ENCODE measurements at regions not wholly inside any gene's neighbourhood (a gene's known extent, or its start where the extent isn't known, plus 50 kb on each side); places are given as distances from the start of the nearest gene placed in this dataset.

DNA sequence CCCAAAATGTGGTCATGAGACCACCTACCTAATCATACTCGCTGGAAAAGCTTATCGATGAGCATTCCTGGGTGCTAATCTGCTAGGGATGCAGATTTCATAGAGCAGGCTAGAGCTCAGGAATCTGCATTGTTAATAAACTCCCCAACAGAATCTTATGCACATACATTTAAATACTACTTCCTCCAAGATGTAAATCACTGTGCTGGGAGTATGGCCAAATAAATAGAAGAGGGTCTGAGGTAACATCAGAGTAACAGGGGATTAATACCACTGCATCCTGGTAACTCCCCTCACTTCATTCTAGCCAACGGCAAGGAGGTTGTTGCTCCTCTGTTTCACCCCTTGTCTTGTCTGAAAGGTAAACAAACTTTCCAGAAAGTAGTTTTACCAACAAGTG lies 118.3 kb upstream of the SEMA6D start:
- Histone ChIP-seq H3K9me3 (replicated peaks; ENCODE audit: control insufficient read depth, low read depth, low read length) (peaks cover 2% of the 10 kb centered on the region), H3K36me3 (ENCODE audit: control insufficient read depth, insufficient read depth, low read length) (no peaks in the 10 kb centered on the region), H3K4me1 (ENCODE audit: control insufficient read depth, insufficient read depth, low read length) (no peaks in the 10 kb centered on the region), H3K4me3 (ENCODE audit: low read length) (no peak overlapping the region), H3K27me3 (ENCODE audit: control insufficient read depth, insufficient read depth, low read length) (no peaks in the 10 kb centered on the region), H3K27ac (ENCODE audit: low read length) (no peak overlapping the region)
- DNase-seq: no peak
- WGBS (ENCODE audit: insufficient coverage): 20% methylated on average over 1 of the region's 3 CpGs

- H3K4me1 ChIP-seq (ENCODE audit: control insufficient read depth, insufficient read depth, low read length): no peaks in the 10 kb centered on the region
- H3K36me3 ChIP-seq (ENCODE audit: control insufficient read depth, insufficient read depth, low read length): no peaks in the 10 kb centered on the region
- no peak for DNase-seq
- peaks cover 2% of the 10 kb centered on the region for H3K9me3 ChIP-seq (replicated peaks; ENCODE audit: control insufficient read depth, low read depth, low read length)
- H3K4me3 ChIP-seq (ENCODE audit: low read length): no peak overlapping the region
- H3K27me3 ChIP-seq (ENCODE audit: control insufficient read depth, insufficient read depth, low read length): no peaks in the 10 kb centered on the region
- H3K27ac ChIP-seq (ENCODE audit: low read length): no peak overlapping the region
- no CpG with 5 or more reads among the region's 2 CpGs for WGBS (ENCODE audit: insufficient coverage)
Observed at GRCh38 chr15:47599806-47600205, 117.5 kb upstream of the SEMA6D start.

GRCh38 chr15:47602121-47602520 lies 115.2 kb upstream of the SEMA6D start:
- WGBS (ENCODE audit: insufficient coverage): no CpG with 5 or more reads among the region's 1 CpG
- H3K27ac ChIP-seq (ENCODE audit: low read length): no peak overlapping the region
- no peaks in the 10 kb centered on the region for H3K36me3 ChIP-seq (ENCODE audit: control insufficient read depth, insufficient read depth, low read length)
- DNase-seq: no peak
- H3K27me3 ChIP-seq (ENCODE audit: control insufficient read depth, insufficient read depth, low read length): no peaks in the 10 kb centered on the region
- H3K4me3 ChIP-seq (ENCODE audit: low read length): no peak overlapping the region
- no peaks in the 10 kb centered on the region for H3K4me1 ChIP-seq (ENCODE audit: control insufficient read depth, insufficient read depth, low read length)
- H3K9me3 ChIP-seq (replicated peaks; ENCODE audit: control insufficient read depth, low read depth, low read length): no peaks in the 10 kb centered on the region

DNA sequence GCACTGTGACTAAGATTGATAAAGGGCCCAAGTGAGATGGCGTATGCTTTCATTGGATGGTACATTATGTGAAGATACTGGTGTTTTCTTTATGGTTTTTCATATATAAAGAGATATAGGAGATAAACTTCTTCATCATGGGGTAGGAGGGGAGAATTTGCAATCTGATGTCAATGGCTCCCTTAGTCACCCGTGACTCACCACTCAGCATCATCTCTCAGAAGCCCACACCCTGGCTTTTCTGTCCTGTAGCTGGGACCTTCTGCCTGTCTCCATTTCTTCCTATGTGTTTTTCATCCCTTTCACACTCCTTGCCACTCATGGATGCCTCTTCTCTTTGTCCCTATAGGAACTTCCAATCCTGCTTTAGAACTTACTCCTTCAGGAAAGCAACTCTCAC lies 114.3 kb upstream of the SEMA6D start:
- WGBS (ENCODE audit: insufficient coverage): 100% methylated on average over 1 of the region's 2 CpGs
- no peak for DNase-seq
- Histone ChIP-seq H3K27ac (ENCODE audit: low read length) (no peak overlapping the region), H3K9me3 (replicated peaks; ENCODE audit: control insufficient read depth, low read depth, low read length) (no peaks in the 10 kb centered on the region), H3K27me3 (ENCODE audit: control insufficient read depth, insufficient read depth, low read length) (no peaks in the 10 kb centered on the region), H3K36me3 (ENCODE audit: control insufficient read depth, insufficient read depth, low read length) (no peaks in the 10 kb centered on the region), H3K4me1 (ENCODE audit: control insufficient read depth, insufficient read depth, low read length) (no peaks in the 10 kb centered on the region), H3K4me3 (ENCODE audit: low read length) (no peak overlapping the region)

- H3K27me3 ChIP-seq (ENCODE audit: control insufficient read depth, insufficient read depth, low read length): no peaks in the 10 kb centered on the region
- no peaks in the 10 kb centered on the region for H3K36me3 ChIP-seq (ENCODE audit: control insufficient read depth, insufficient read depth, low read length)
- no peaks in the 10 kb centered on the region for H3K9me3 ChIP-seq (replicated peaks; ENCODE audit: control insufficient read depth, low read depth, low read length)
- H3K27ac ChIP-seq (ENCODE audit: low read length): no peak overlapping the region
- no peak overlapping the region for H3K4me3 ChIP-seq (ENCODE audit: low read length)
- peak; percentile 25 for DNase-seq
- H3K4me1 ChIP-seq (ENCODE audit: control insufficient read depth, insufficient read depth, low read length): no peaks in the 10 kb centered on the region
Observed at GRCh38 chr15:47607695-47608094, 109.6 kb upstream of the SEMA6D start.

- Histone ChIP-seq H3K9me3 (replicated peaks; ENCODE audit: control insufficient read depth, low read depth, low read length) (no peaks in the 10 kb centered on the region), H3K4me1 (ENCODE audit: control insufficient read depth, insufficient read depth, low read length) (no peaks in the 10 kb centered on the region), H3K36me3 (ENCODE audit: control insufficient read depth, insufficient read depth, low read length) (no peaks in the 10 kb centered on the region), H3K27me3 (ENCODE audit: control insufficient read depth, insufficient read depth, low read length) (no peaks in the 10 kb centered on the region), H3K4me3 (ENCODE audit: low read length) (no peak overlapping the region), H3K27ac (ENCODE audit: low read length) (no peak overlapping the region)
- no peak for DNase-seq
- WGBS (ENCODE audit: insufficient coverage): 56% methylated on average over 2 of the region's 2 CpGs
Observed at GRCh38 chr15:47609693-47610092, 107.6 kb upstream of the SEMA6D start.

- H3K4me1 ChIP-seq (ENCODE audit: control insufficient read depth, insufficient read depth, low read length): no peaks in the 10 kb centered on the region
- H3K36me3 ChIP-seq (ENCODE audit: control insufficient read depth, insufficient read depth, low read length): no peaks in the 10 kb centered on the region
- no peaks in the 10 kb centered on the region for H3K27me3 ChIP-seq (ENCODE audit: control insufficient read depth, insufficient read depth, low read length)
- H3K27ac ChIP-seq (ENCODE audit: low read length): no peak overlapping the region
- H3K4me3 ChIP-seq (ENCODE audit: low read length): no peak overlapping the region
- DNase-seq: peak; percentile 15
- 67% methylated on average over 1 of the region's 2 CpGs for WGBS (ENCODE audit: insufficient coverage)
- no peaks in the 10 kb centered on the region for H3K9me3 ChIP-seq (replicated peaks; ENCODE audit: control insufficient read depth, low read depth, low read length)
Observed at GRCh38 chr15:47610736-47611135, 106.6 kb upstream of the SEMA6D start.

DNA sequence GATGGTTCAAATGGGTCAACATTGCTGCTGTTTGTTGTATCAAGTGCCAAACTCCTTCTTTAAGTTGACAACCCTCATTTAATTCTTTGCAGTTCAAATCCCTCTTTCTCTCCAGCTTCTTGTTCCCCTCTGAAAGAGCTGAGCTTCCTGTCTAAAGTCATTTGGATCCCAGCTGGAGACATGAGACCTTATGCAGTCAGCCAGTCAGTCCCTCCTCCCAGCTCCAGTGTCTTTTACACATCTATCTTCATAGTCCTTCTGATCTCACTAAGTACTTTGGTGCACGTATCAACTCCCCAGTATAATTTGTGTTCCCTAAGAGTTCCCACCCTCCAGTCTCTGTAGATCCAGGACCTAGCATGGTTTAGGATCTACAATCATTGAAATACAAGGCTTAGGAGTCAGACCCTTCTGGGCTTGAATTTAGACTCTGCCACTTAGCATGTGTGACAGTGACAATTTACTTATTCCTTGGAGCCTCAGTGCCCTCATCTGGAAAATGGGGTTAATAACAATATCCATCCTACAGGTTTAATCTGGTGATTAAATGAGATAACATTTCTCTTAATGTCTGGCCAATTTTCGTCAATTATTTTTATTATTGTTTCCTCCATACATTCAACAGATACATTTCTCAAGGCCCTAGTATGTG lies 102.8 kb upstream of the SEMA6D start:
- H3K36me3 ChIP-seq (ENCODE audit: control insufficient read depth, insufficient read depth, low read length): no peaks in the 10 kb centered on the region
- 89% methylated on average over 1 of the region's 2 CpGs for WGBS (ENCODE audit: insufficient coverage)
- no peaks in the 10 kb centered on the region for H3K27me3 ChIP-seq (ENCODE audit: control insufficient read depth, insufficient read depth, low read length)
- H3K27ac ChIP-seq (ENCODE audit: low read length): no peak overlapping the region
- H3K9me3 ChIP-seq (replicated peaks; ENCODE audit: control insufficient read depth, low read depth, low read length): no peaks in the 10 kb centered on the region
- H3K4me3 ChIP-seq (ENCODE audit: low read length): no peak overlapping the region
- no peaks in the 10 kb centered on the region for H3K4me1 ChIP-seq (ENCODE audit: control insufficient read depth, insufficient read depth, low read length)
- DNase-seq: peak; percentile 7

- Histone ChIP-seq H3K36me3 (ENCODE audit: control insufficient read depth, insufficient read depth, low read length) (no peaks in the 10 kb centered on the region), H3K4me1 (ENCODE audit: control insufficient read depth, insufficient read depth, low read length) (no peaks in the 10 kb centered on the region), H3K9me3 (replicated peaks; ENCODE audit: control insufficient read depth, low read depth, low read length) (no peaks in the 10 kb centered on the region), H3K4me3 (ENCODE audit: low read length) (no peak overlapping the region), H3K27me3 (ENCODE audit: control insufficient read depth, insufficient read depth, low read length) (no peaks in the 10 kb centered on the region), H3K27ac (ENCODE audit: low read length) (no peak overlapping the region)
- no peak for DNase-seq
- WGBS (ENCODE audit: insufficient coverage): 66% methylated on average over 3 of the region's 4 CpGs
Observed at GRCh38 chr15:47616876-47617275, 100.4 kb upstream of the SEMA6D start.

DNA sequence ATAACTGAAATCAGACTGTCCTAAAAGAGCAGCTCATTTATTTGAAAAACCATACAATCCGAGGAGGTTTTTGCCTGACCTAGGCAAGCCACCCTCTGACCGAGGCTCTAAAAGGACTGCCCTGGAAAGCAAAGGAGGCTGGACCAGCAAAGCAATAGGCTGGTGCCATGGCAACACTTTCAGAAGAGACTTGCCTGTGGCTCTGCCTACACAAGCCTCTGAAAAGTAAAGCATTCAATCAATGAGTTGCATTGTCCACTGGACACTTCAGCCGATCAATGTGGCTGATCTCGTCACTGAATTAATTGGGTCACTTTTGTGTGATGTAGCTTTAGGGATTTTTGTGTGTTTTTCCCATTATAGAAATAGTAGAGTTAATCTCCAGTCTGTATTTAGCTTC lies 99.1 kb upstream of the SEMA6D start:
- no peaks in the 10 kb centered on the region for H3K36me3 ChIP-seq (ENCODE audit: control insufficient read depth, insufficient read depth, low read length)
- WGBS (ENCODE audit: insufficient coverage): 75% methylated on average over 1 of the region's 4 CpGs
- DNase-seq: no peak
- H3K27me3 ChIP-seq (ENCODE audit: control insufficient read depth, insufficient read depth, low read length): no peaks in the 10 kb centered on the region
- H3K4me1 ChIP-seq (ENCODE audit: control insufficient read depth, insufficient read depth, low read length): peaks cover 2% of the 10 kb centered on the region
- no peak overlapping the region for H3K4me3 ChIP-seq (ENCODE audit: low read length)
- no peaks in the 10 kb centered on the region for H3K9me3 ChIP-seq (replicated peaks; ENCODE audit: control insufficient read depth, low read depth, low read length)
- no peak overlapping the region for H3K27ac ChIP-seq (ENCODE audit: low read length)

Measured in muscle of leg (tissue), 3 donors.